ENCODE measurements at regions not wholly inside any gene's neighbourhood (a gene's known extent, or its start where the extent isn't known, plus 50 kb on each side); places are given as distances from the start of the nearest gene placed in this dataset.

DNA sequence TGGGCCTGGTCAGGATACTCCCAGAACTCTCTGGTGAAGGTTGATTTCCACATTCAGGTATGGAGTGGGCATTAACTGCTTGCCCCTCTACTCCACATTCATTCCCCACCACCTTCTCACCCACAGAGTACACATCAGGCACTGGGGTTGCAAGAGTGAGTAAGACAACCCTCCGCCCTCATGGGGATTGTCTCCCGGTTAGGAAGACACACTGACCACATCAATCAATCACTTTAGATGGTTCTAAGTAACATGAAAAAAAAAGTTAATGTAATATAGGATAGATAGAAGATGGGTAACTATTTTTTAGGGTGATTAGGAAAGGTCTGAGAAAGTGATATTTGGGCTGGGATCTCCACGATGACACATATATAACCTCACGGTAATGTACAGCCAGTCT, 116.0 kb upstream of the NEO1 start:
- Mint-ChIP-seq H3K4me1 (ENCODE audit: low read depth, unreplicated experiment) (no peaks in the 10 kb centered on the region), H3K36me3 (ENCODE audit: insufficient read depth, unreplicated experiment) (no peaks in the 10 kb centered on the region), H3K27ac (ENCODE audit: unreplicated experiment) (no peak overlapping the region), H3K27me3 (ENCODE audit: insufficient read depth, unreplicated experiment) (peaks cover 19% of the 10 kb centered on the region), H3K4me3 (ENCODE audit: unreplicated experiment) (no peak overlapping the region), H3K9me3 (ENCODE audit: unreplicated experiment) (no peaks in the 10 kb centered on the region)
- CTCF ChIA-PET, result interaction anchor here (0.6 kb wide), 1 partner anchor 1193 kb away, joined by 3 read pairs; no protein-coding TSS in a partner anchor
- intact Hi-C loops (cut with micrococcal nuclease; ENCODE audit: unreplicated experiment), result no loop called here
- Histone ChIP-seq H3K27me3 (replicated peaks; ENCODE audit: control insufficient read depth, insufficient read depth, low read length) (no peaks in the 10 kb centered on the region), H3K9me3 (no peaks in the 10 kb centered on the region), H3K4me1 (no peaks in the 10 kb centered on the region), H3K36me3 (ENCODE audit: control insufficient read depth, insufficient read depth, low read length) (no peaks in the 10 kb centered on the region), H3K4me3 (ENCODE audit: low read depth, low read length) (no peak overlapping the region)
- POLR2A ChIA-PET, result no interaction called here
- no TSS peak for BruUV-seq (replicated peaks)
- no peak for DNase-seq
- TF ChIP-seq CTCF (IDR thresholded peaks at IDR 0.05; ENCODE audit: insufficient read depth in 1 of 2, low read depth in 1 of 2, low read length in 1 of 2, severe bottlenecking in 1 of 2, unreplicated experiment in 1 of 2), result no peak

DNA sequence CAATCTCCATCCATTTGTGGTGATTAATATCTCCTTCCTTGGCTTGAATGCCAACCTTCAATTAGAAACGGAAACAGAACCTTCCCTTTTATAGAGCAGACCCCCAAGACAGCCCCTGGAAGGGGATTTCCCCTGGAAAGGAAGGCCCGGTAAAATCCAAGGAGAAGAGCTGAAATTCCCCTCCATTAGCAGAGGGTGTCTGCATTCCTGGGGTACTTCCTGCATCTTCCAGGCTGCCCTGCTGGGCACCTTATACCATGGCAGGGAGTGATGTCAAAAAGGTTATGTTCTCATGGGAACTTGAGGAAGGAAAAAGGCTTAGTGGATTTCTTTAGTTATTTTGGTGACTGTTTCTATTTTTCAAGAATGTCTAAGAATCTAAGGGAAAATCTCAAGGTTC, 116.7 kb upstream of the NEO1 start:
- BruUV-seq (replicated peaks), result no TSS peak
- no peak for TF ChIP-seq CTCF (IDR thresholded peaks at IDR 0.05; ENCODE audit: insufficient read depth in 1 of 2, low read depth in 1 of 2, low read length in 1 of 2, severe bottlenecking in 1 of 2, unreplicated experiment in 1 of 2)
- Mint-ChIP-seq H3K9me3 (ENCODE audit: unreplicated experiment) (no peaks in the 10 kb centered on the region), H3K36me3 (ENCODE audit: insufficient read depth, unreplicated experiment) (no peaks in the 10 kb centered on the region), H3K27me3 (ENCODE audit: insufficient read depth, unreplicated experiment) (peaks cover 19% of the 10 kb centered on the region), H3K27ac (ENCODE audit: unreplicated experiment) (no peak overlapping the region), H3K4me1 (ENCODE audit: low read depth, unreplicated experiment) (no peaks in the 10 kb centered on the region), H3K4me3 (ENCODE audit: unreplicated experiment) (no peak overlapping the region)
- ChIA-PET POLR2A (no interaction called here), CTCF (interaction anchor here (0.6 kb wide), 1 partner anchor 1192 kb away, joined by 3 read pairs; no protein-coding TSS in a partner anchor)
- Histone ChIP-seq H3K36me3 (ENCODE audit: control insufficient read depth, insufficient read depth, low read length) (no peaks in the 10 kb centered on the region), H3K9me3 (no peaks in the 10 kb centered on the region), H3K4me3 (ENCODE audit: low read depth, low read length) (no peak overlapping the region), H3K4me1 (no peaks in the 10 kb centered on the region), H3K27me3 (replicated peaks; ENCODE audit: control insufficient read depth, insufficient read depth, low read length) (no peaks in the 10 kb centered on the region)
- intact Hi-C loops (cut with micrococcal nuclease; ENCODE audit: unreplicated experiment), result no loop called here
- no peak for DNase-seq

DNA sequence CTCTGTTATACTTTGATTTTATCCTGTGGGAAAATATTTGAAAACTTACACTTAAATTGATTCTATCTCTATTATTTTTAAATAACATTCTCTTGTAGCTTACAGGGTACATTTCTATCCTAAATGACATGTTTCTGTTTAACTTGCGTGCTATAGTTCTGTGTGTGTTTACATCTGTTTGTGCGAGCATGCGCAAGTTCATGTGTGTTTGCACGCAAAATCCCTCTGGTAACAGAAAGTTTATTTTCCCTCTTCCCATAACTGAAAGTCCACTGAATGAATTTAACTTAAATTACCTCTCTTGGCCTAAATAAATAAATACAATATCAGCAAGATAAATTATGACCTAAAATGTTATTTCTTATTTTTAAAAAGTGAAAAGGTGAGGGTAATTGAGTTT, 117.3 kb upstream of the NEO1 start:
- Histone ChIP-seq H3K27me3 (replicated peaks; ENCODE audit: control insufficient read depth, insufficient read depth, low read length) (no peaks in the 10 kb centered on the region), H3K4me1 (no peaks in the 10 kb centered on the region), H3K4me3 (ENCODE audit: low read depth, low read length) (no peak overlapping the region), H3K9me3 (no peaks in the 10 kb centered on the region), H3K36me3 (ENCODE audit: control insufficient read depth, insufficient read depth, low read length) (no peaks in the 10 kb centered on the region)
- H3K9me3 Mint-ChIP-seq (ENCODE audit: unreplicated experiment), result no peaks in the 10 kb centered on the region
- H3K4me3 Mint-ChIP-seq (ENCODE audit: unreplicated experiment), result no peak overlapping the region
- no TSS peak for BruUV-seq (replicated peaks)
- CTCF ChIA-PET, result no interaction called here
- intact Hi-C loops (cut with micrococcal nuclease; ENCODE audit: unreplicated experiment), result no loop called here
- DNase-seq, result no peak
- no peaks in the 10 kb centered on the region for H3K4me1 Mint-ChIP-seq (ENCODE audit: low read depth, unreplicated experiment)
- peaks cover 25% of the 10 kb centered on the region for H3K27me3 Mint-ChIP-seq (ENCODE audit: insufficient read depth, unreplicated experiment)
- H3K36me3 Mint-ChIP-seq (ENCODE audit: insufficient read depth, unreplicated experiment), result no peaks in the 10 kb centered on the region
- POLR2A ChIA-PET, result no interaction called here
- H3K27ac Mint-ChIP-seq (ENCODE audit: unreplicated experiment), result no peak overlapping the region
- TF ChIP-seq CTCF (IDR thresholded peaks at IDR 0.05; ENCODE audit: insufficient read depth in 1 of 2, low read depth in 1 of 2, low read length in 1 of 2, severe bottlenecking in 1 of 2, unreplicated experiment in 1 of 2), result no peak

Measured in Caco-2 (cell line).